ENCODE measurements at regions not wholly inside any gene's neighbourhood (a gene's known extent, or its start where the extent isn't known, plus 50 kb on each side); places are given as distances from the start of the nearest gene placed in this dataset.

DNA sequence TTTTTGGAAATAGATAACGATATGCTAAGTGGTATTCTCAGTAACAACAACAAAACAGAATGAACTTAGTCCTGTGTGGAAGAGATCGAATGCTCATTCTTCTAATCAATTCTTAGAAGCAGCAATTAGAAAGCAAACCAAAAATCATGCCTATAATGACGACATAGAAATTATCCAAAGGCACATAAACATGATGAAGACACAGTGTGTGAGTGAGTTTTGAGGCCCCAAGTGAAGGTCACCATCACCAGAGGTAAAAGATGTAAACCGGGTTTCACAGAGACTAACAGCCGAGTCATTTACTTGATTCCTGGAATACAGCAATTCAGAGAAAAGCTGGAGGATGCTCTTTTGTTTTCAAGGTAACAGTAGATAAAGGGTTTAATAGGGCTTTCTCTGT lies 509.2 kb downstream of the TDRD15 start:
- TF ChIP-seq, protein P1, sequence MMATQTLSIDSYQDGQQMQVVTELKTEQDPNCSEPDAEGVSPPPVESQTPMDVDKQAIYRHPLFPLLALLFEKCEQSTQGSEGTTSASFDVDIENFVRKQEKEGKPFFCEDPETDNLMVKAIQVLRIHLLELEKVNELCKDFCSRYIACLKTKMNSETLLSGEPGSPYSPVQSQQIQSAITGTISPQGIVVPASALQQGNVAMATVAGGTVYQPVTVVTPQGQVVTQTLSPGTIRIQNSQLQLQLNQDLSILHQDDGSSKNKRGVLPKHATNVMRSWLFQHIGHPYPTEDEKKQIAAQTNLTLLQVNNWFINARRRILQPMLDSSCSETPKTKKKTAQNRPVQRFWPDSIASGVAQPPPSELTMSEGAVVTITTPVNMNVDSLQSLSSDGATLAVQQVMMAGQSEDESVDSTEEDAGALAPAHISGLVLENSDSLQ (IDR thresholded peaks at IDR 0.05) = no peak
- no peak for TF ChIP-seq FOXM1 (IDR thresholded peaks at IDR 0.05; ENCODE audit: borderline replicate concordance)
- TF ChIP-seq SP1 (IDR thresholded peaks at IDR 0.05) = no peak
- TF ChIP-seq NFRKB (IDR thresholded peaks at IDR 0.05) = no peak
- no peak for TF ChIP-seq CTBP1 (IDR thresholded peaks at IDR 0.05; ENCODE audit: borderline replicate concordance)
